A673 (cell line): ENCODE measurements at regions not wholly inside any gene's neighbourhood (a gene's known extent, or its start where the extent isn't known, plus 50 kb on each side); places are given as distances from the start of the nearest gene placed in this dataset.

Source experiments
- CTCF ChIP-seq: fragments of 300-800, 200-600 bp; sonication (generic); conservative IDR thresholded peaks from 2 replicates; pipeline ENCODE4 v1.5.1; 2017; ENCODE audit warnings: low read depth, mild to moderate bottlenecking, antibody characterized with exemption, low read length, moderate library complexity, mixed read lengths
- EZH2 ChIP-seq: fragments of 200-600 bp; sonication (generic); IDR thresholded peaks from 2 replicates; pipeline ENCODE4 v1.6.1; 2017; ENCODE audit warnings: borderline replicate concordance, low read depth, mild to moderate bottlenecking, mixed read lengths, antibody characterized with exemption, low read length; ENCODE audit not compliant: poor library complexity, severe bottlenecking

GRCh38 chr5:29197631-29198454 is 1995.6 kb upstream of the CDH6 start:
- TF ChIP-seq CTCF (no peak), EZH2 (no peak)
